K562 (cell line): ENCODE measurements at regions not wholly inside any gene's neighbourhood (a gene's known extent, or its start where the extent isn't known, plus 50 kb on each side); places are given as distances from the start of the nearest gene placed in this dataset.
A peak's percentile ranks its signal among the peaks of the same experiment; 100 is the strongest.

ENCODE experiments used
- ATAC-seq: fragments of 200-7000 bp; cut with Tn5 transposase; 3 replicates; pipeline ENCODE4 v1.9.1; 2020; ENCODE audit warnings: moderate library complexity
- BruUV-seq: library from RNA; stranded (reverse); fragments of 400-500 nt; replicated peaks from 2 replicates; lab custom pipeline; 2021; lab: Mats Ljungman, UMichigan
- CTCF ChIA-PET: fragments of 300-600 bp; formaldehyde crosslinking; extraction: SDS; loops from one replicate; lab custom pipeline; 2021; ENCODE audit warnings: low intra/inter-chr PET ratio; lab: Yijun Ruan, JAX
- POLR2A ChIA-PET: fragments of 300-600, 350-650 bp; sonication (Branson Sonifier 250); formaldehyde crosslinking; extraction: SDS; loops from one replicate; lab custom pipeline; 2021; ENCODE audit warnings: antibody characterized with exemption, inconsistent platforms; lab: Yijun Ruan, JAX
- DNase-seq, 4 experiments: peaks; one replicate each; pipeline versions ENCODE4 v3.0.0 to v3.0.0-alpha.2; 2011 to 2018; ENCODE audit warnings: low spot score in 3 of 4, mixed read lengths in 3 of 4; ENCODE audit errors: extremely low read depth in 1 of 4
- FAIRE-seq: peaks from 2 replicates; lab custom pipeline; 2011; peaks lifted over from hg19 to GRCh38; lab: Jason Lieb, UNC
- H2AFZ ChIP-seq: 2 replicates; pipeline ENCODE4 v1.6.0; 2011; ENCODE audit warnings: low read depth, low read length, control low read depth, inconsistent platforms
- H3K27ac ChIP-seq: fragments of 200-600 bp; 3 replicates; pipeline ENCODE4 v1.8.0; 2011; ENCODE audit warnings: low read depth, mild to moderate bottlenecking, control low read depth, inconsistent platforms, low read length, moderate library complexity, mixed read lengths; ENCODE audit errors: extremely low read depth
- H3K27me3 ChIP-seq, 2 experiments: fragments of 300-600 bp in 1 of 2; 2 replicates in 1 of 2; 3 replicates in 1 of 2; pipeline versions ENCODE4 v1.6.0 to v1.8.0; 2011; ENCODE audit warnings: inconsistent platforms in 2 of 2, low read length in 2 of 2, mild to moderate bottlenecking in 1 of 2, mixed read lengths in 1 of 2, moderate library complexity in 1 of 2; ENCODE audit not compliant: control insufficient read depth in 2 of 2, insufficient read depth in 2 of 2
- H3K36me3 ChIP-seq: fragments of 300-600 bp; 3 replicates; pipeline ENCODE4 v1.8.0; 2011; ENCODE audit warnings: mild to moderate bottlenecking, low read length, inconsistent platforms; ENCODE audit not compliant: control insufficient read depth, insufficient read depth
- H3K4me1 ChIP-seq, 2 experiments: fragments of 200-600 bp in 1 of 2; replicated peaks in 1 of 2; 2 replicates in 1 of 2; 3 replicates in 1 of 2; pipeline versions ENCODE4 v1.5.1 to v1.8.0; 2011; ENCODE audit warnings: inconsistent platforms in 2 of 2, low read length in 2 of 2, mild to moderate bottlenecking in 1 of 2, mixed read lengths in 1 of 2, moderate library complexity in 1 of 2; ENCODE audit not compliant: control insufficient read depth in 2 of 2, insufficient read depth in 2 of 2
- H3K4me2 ChIP-seq: 2 replicates; pipeline ENCODE4 v1.6.1; 2011; ENCODE audit warnings: low read length, control low read depth, inconsistent platforms, mixed read lengths; ENCODE audit not compliant: insufficient read depth
- H3K4me3 ChIP-seq: fragments of 200-600 bp; sonication (generic), shearing (Covaris generic); 2 replicates; pipeline ENCODE4 v1.5.1; 2016; ENCODE audit warnings: control low read depth, inconsistent platforms
- H3K79me2 ChIP-seq: fragments of 200-600 bp; 3 replicates; pipeline ENCODE4 v1.8.0; 2011; ENCODE audit warnings: low read length, inconsistent platforms; ENCODE audit not compliant: control insufficient read depth, insufficient read depth
- H3K9ac ChIP-seq, 2 experiments: 2 replicates each; pipeline versions ENCODE4 v1.6.0 to v1.6.1; 2011; ENCODE audit warnings: low read depth in 2 of 2, low read length in 2 of 2, control low read depth in 1 of 2, inconsistent platforms in 1 of 2, mild to moderate bottlenecking in 1 of 2, mixed read lengths in 1 of 2; ENCODE audit not compliant: insufficient read depth in 1 of 2
- H3K9me1 ChIP-seq: one replicate; pipeline ENCODE4 v1.6.0; 2011; ENCODE audit warnings: inconsistent platforms, mild to moderate bottlenecking, low read length, moderate library complexity; ENCODE audit not compliant: control insufficient read depth, insufficient read depth
- H3K9me3 ChIP-seq: replicated peaks from 2 replicates; pipeline ENCODE4 v1.5.1; 2011; ENCODE audit warnings: low read depth, low read length, inconsistent platforms; ENCODE audit not compliant: control insufficient read depth, insufficient read depth
- H4K20me1 ChIP-seq: replicated peaks from 2 replicates; pipeline ENCODE4 v1.6.1; 2011; ENCODE audit warnings: low read length, inconsistent platforms, mixed read lengths; ENCODE audit not compliant: control insufficient read depth, insufficient read depth
- EHMT2 ChIP-seq: fragments of 450-650 bp; IDR thresholded peaks from 2 replicates; pipeline ENCODE4 v1.6.1; 2018; ENCODE audit warnings: antibody characterized with exemption
- FOSL1 ChIP-seq: fragments of 200-800 bp; sonication (Bioruptor generic); conservative IDR thresholded peaks from 2 replicates; pipeline ENCODE4 v1.6.1; 2016; ENCODE audit warnings: missing genetic modification characterization, missing compliant biosample characterization
- MEIS2 ChIP-seq: fragments of 450-650 bp; IDR thresholded peaks from 2 replicates; pipeline ENCODE4 v1.6.1; 2014; ENCODE audit warnings: mild to moderate bottlenecking; ENCODE audit not compliant: partially characterized antibody
- NCOA2 ChIP-seq, 2 experiments: fragments of 450-650 bp; IDR thresholded peaks; 2 replicates each; pipeline ENCODE4 v1.6.1; 2018; ENCODE audit warnings: mild to moderate bottlenecking in 2 of 2, moderate library complexity in 1 of 2; ENCODE audit not compliant: partially characterized antibody in 2 of 2
- SAP30 ChIP-seq: fragments of 200-600 bp; sonication (generic); IDR thresholded peaks from 2 replicates; pipeline ENCODE4 v1.6.1; 2012; ENCODE audit warnings: borderline replicate concordance, low read depth, mild to moderate bottlenecking, moderate library complexity, low read length, control low read depth, inconsistent platforms; ENCODE audit not compliant: insufficient read depth, poor library complexity, severe bottlenecking
- WGBS: fragments of 100-300 bp; shearing (Covaris generic); methylation state at CpG from one replicate; pipeline ENCODE4 v1.1.6; 2016; ENCODE audit warnings: low coverage, mixed read lengths; ENCODE audit not compliant: insufficient coverage; ENCODE audit errors: missing lambda C conversion rate; 5-methylcytosine and 5-hydroxymethylcytosine counted together
- in situ Hi-C: fragments of 300-500 bp; cut with MboI; formaldehyde crosslinking; loops from 4 replicates; pipeline ENCODE4 v1.15.0; 2018; ENCODE audit warnings: inconsistent platforms, mixed read lengths
- intact Hi-C: fragments of 100-400 bp; cut with micrococcal nuclease; formaldehyde crosslinking; loops from 2 replicates; pipeline ENCODE4 v1.14.2; 2022

DNA sequence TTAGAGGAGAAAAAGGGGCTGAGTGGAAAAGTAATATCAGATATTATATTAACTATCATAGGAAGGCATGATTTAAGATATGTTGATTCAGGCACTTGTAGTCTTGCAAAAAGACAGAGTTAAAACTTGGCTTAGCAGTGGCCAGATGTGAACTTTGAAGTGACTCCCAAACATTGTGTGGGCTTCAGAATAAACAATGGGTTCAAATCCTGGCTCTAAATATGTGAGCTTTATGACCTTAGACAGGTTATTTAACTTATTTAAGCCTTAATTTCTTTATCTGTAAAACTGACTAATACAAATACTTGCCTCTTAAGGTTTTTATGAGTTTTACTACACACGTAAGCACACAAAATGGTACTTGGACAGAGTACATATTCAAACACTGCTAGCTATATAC lies 85.9 kb downstream of the TNFSF18 start:
- CTCF ChIA-PET, result no interaction called here

DNA sequence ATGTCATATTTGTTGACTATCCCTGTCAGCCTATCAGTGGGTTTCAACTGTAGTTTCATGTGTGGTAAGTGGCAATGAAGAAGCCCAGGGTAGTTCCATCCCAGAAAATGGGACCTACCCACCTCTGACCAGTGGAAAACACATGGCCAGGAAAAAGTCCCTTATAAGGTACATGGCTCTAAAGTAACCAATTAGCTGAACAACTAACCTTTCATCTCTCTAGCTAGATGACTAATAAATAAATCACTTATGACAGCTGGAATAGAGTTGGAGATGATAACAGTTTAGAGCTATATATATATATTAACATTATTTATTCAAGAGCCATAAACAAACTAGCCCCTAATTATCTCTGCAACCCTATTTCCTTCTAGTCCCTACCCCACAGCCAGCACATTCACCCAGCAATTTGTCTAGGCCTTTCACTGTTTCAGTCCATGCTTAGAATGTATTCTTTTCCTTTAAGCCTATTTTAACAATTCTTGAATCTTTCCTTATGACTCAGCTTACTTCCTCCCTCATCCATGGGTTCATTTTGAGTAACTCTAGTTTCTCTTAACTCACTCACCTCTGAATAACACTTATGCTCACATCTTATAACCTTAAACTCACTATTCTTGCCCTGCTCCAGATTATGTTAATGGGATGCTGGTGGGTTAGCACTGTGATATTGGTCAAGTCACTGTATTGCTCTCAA lies 83.7 kb downstream of the TNFSF18 start:
- Histone ChIP-seq H3K4me2 (no peak overlapping the region), H3K79me2 (no peaks in the 10 kb centered on the region)
- in situ Hi-C loops, result no loop called here
- CTCF ChIA-PET, result interaction anchor here (0.7 kb wide), 1 partner anchor 268 kb away, joined by 4 read pairs; no protein-coding TSS in a partner anchor
- TF ChIP-seq NCOA2 (IDR thresholded peaks at IDR 0.05; ENCODE audit: partially characterized antibody in 2 of 2), result no peak
- peak; percentile 16 for TF ChIP-seq MEIS2
- TF ChIP-seq FOSL1 (tag), result 0 out of 2 replicates have a peak, but pooled peaks have one; percentile 21
- TF ChIP-seq, all 486 proteins: peak for 2
- Histone ChIP-seq H3K4me3 (no peak overlapping the region), H3K27ac (no peak overlapping the region), H3K36me3 (no peaks in the 10 kb centered on the region), H2AFZ (no peak overlapping the region), H3K4me1 (no peaks in the 10 kb centered on the region), H4K20me1 (no peaks in the 10 kb centered on the region), H3K9ac (no peak overlapping the region), H3K27me3 (no peaks in the 10 kb centered on the region), H3K9me3 (no peaks in the 10 kb centered on the region), H3K9me1 (no peaks in the 10 kb centered on the region)
- intact Hi-C loops, result loop anchor here (10.0 kb wide), 1 partner anchor 238 kb away; the partner anchor contains the start of gene TNFSF4
- FAIRE-seq, result no peak
- no peak for DNase-seq
- no TSS peak for BruUV-seq
- no peak for ATAC-seq
- POLR2A ChIA-PET, result interaction anchor here (0.9 kb wide), 1 partner anchor 11 kb away, joined by 3 read pairs; no protein-coding TSS in a partner anchor

More for the DNA sequence above, 85.9 kb downstream of the TNFSF18 start:
- Histone ChIP-seq H3K27me3 (no peaks in the 10 kb centered on the region), H3K4me3 (no peak overlapping the region), H3K9ac (no peak overlapping the region), H3K9me3 (no peaks in the 10 kb centered on the region), H3K27ac (no peak overlapping the region), H3K4me1 (no peaks in the 10 kb centered on the region), H3K79me2 (no peaks in the 10 kb centered on the region), H3K9me1 (no peaks in the 10 kb centered on the region), H3K4me2 (no peak overlapping the region), H4K20me1 (no peaks in the 10 kb centered on the region), H3K36me3 (no peaks in the 10 kb centered on the region), H2AFZ (no peak overlapping the region)
- no peak for DNase-seq
- POLR2A ChIA-PET, result interaction anchor here (0.6 to 2.1 kb wide), 2 partner anchors 16 to 504 kb away, joined by 3 to 4 read pairs; no protein-coding TSS in a partner anchor
- no TSS peak for BruUV-seq
- FAIRE-seq, result no peak
- ATAC-seq, result no peak
- WGBS, result 10% methylated on average over 1 of the region's 1 CpG
- TF ChIP-seq EHMT2 (no peak), SAP30 (no peak)
- in situ Hi-C loops (no loop called here), intact Hi-C loops (loop anchor here (10.0 kb wide), 1 partner anchor 240 kb away; the partner anchor contains the start of gene TNFSF4)
